Left lung (tissue), 4 donors: ENCODE measurements at regions not wholly inside any gene's neighbourhood (a gene's known extent, or its start where the extent isn't known, plus 50 kb on each side); places are given as distances from the start of the nearest gene placed in this dataset.
"Not testable (repeated sequence)": the region's sequence is repeated elsewhere in the genome, so short reads cannot be mapped to it uniquely, and the experiment has no call there.

Experiments
- ATAC-seq: fragments of 200-7000 bp; cut with Tn5 transposase; one replicate; pipeline ENCODE4 v1.9.1; 2020; ENCODE audit warnings: moderate library complexity
- DNase-seq, 4 donors: peaks; one replicate each; pipeline ENCODE4 v3.0.0-alpha.2; 2013 to 2020
- H3K27ac ChIP-seq, 2 donors: fragments of 200-600 bp; sonication (generic) in 1 of 2; one replicate each; pipeline versions ENCODE4 v1.5.0 to v1.8.0; 2020 to 2021
- H3K27me3 ChIP-seq, 2 donors: fragments of 200-600 bp; sonication (generic) in 1 of 2; one replicate each; pipeline versions ENCODE4 v1.5.0 to v1.8.0; 2020 to 2021
- H3K36me3 ChIP-seq, 2 donors: fragments of 200-600 bp; sonication (generic) in 1 of 2; one replicate each; pipeline versions ENCODE4 v1.5.0 to v1.8.0; 2020 to 2021
- H3K4me1 ChIP-seq, 2 donors: fragments of 200-600 bp; one replicate each; pipeline ENCODE4 v1.8.0; 2021
- H3K4me3 ChIP-seq, 2 donors: fragments of 200-600 bp; sonication (generic) in 1 of 2; one replicate each; pipeline versions ENCODE4 v1.5.0 to v1.8.0; 2020 to 2021; ENCODE audit warnings: mild to moderate bottlenecking in 1 of 2
- H3K9me3 ChIP-seq, 2 donors: fragments of 200-600 bp; sonication (generic) in 1 of 2; one replicate each; pipeline versions ENCODE4 v1.5.0 to v1.8.0; 2020 to 2021
- intact Hi-C, 2 donors: fragments of 100-400 bp; cut with DNase I; formaldehyde crosslinking; loops; one replicate each; pipeline versions ENCODE4 v1.11.2 to v1.14.2; 2022
- TF ChIP-seq, protein P1 (sequence below), 2 donors: fragments of 200-600 bp; sonication (generic) in 1 of 2; IDR thresholded peaks; one replicate each; pipeline versions ENCODE4 v1.5.0 to v1.8.0; 2021; ENCODE audit warnings: antibody characterized with exemption in 2 of 2
- donor health status: DM: no; HTN: yes; CAD: no.
- donor health status: DM: no; HTN: no; CAD: no.

DNA sequence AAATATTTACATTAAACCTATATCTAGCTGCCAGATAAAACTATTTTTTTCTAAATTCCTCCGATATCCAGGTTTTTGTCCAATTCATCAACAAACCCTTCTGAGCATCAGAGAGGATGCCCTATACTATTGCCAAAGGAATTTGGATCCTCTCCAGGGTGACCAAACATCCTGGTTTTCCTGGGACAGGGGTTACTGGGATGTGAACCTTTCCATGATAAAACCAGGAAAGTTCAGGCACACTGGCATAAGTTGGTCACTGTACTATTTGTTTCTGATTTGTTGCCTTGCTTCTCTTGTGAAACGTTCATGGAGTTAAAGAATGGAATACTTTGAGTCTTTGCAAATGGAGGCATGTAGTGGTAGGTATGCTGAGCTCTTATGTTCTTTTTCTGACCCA, 63.5 kb downstream of the TLNRD1 start:
- DNase-seq: no peak
- Histone ChIP-seq H3K4me3 (no peak overlapping the region), H3K4me1 (no peaks in the 10 kb centered on the region), H3K27me3 (no peaks in the 10 kb centered on the region), H3K27ac (no peak overlapping the region), H3K36me3 (no peaks in the 10 kb centered on the region), H3K9me3 (no peaks in the 10 kb centered on the region)
- intact Hi-C loops: no loop called here
- ATAC-seq: no peak
- TF ChIP-seq, protein P1, sequence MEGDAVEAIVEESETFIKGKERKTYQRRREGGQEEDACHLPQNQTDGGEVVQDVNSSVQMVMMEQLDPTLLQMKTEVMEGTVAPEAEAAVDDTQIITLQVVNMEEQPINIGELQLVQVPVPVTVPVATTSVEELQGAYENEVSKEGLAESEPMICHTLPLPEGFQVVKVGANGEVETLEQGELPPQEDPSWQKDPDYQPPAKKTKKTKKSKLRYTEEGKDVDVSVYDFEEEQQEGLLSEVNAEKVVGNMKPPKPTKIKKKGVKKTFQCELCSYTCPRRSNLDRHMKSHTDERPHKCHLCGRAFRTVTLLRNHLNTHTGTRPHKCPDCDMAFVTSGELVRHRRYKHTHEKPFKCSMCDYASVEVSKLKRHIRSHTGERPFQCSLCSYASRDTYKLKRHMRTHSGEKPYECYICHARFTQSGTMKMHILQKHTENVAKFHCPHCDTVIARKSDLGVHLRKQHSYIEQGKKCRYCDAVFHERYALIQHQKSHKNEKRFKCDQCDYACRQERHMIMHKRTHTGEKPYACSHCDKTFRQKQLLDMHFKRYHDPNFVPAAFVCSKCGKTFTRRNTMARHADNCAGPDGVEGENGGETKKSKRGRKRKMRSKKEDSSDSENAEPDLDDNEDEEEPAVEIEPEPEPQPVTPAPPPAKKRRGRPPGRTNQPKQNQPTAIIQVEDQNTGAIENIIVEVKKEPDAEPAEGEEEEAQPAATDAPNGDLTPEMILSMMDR (IDR thresholded peaks at IDR 0.05): no peak

DNA sequence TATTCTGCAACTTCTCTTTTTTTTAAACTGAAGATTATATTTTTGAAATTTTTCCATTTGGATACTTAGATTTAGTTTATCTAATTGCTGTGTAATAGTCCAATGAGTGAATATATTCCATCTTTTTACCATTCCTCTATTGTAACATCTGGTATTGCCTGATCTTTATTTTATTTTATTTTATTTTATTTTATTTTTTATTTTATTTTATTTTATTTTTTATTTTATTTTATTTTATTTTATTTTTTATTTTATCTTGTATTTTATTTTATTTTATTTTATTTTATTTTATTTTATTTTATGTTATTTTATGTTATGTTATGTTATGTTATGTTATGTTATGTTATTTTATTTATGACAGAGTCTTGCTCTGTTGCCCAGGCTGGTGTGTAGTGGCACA, 66.5 kb upstream of the CFAP161 start:
- ATAC-seq, H3K27me3 ChIP-seq, intact Hi-C loops, H3K27ac ChIP-seq, DNase-seq, H3K9me3 ChIP-seq, H3K4me1 ChIP-seq, H3K36me3 ChIP-seq, H3K4me3 ChIP-seq: not testable (repeated sequence)

DNA sequence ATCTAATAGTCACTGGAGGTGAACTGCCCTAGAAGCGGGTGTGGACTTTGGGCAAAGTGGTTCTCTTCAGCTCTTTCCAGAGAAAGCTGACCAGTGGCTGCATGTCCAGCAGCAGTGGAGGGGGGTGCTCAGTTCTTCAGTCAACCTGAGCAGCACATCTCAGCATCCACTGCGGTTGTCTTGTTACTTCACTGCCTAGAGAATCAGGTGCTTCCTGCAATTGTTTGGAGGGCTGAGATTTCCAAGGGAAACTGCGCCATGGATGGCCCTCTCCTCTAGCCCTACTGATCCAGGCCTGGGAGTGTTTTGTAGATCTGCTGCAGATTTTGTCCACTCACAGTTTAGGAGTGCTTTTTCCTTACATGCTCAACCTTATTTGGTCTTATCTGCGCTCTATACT, 65.6 kb upstream of the CFAP161 start:
- Histone ChIP-seq H3K4me1 (no peaks in the 10 kb centered on the region), H3K36me3 (no peaks in the 10 kb centered on the region), H3K27ac (no peak overlapping the region), H3K9me3 (no peaks in the 10 kb centered on the region), H3K27me3 (no peaks in the 10 kb centered on the region), H3K4me3 (no peak overlapping the region)
- TF ChIP-seq, protein P1 (IDR thresholded peaks at IDR 0.05): no peak
- ATAC-seq (no peak), DNase-seq (no peak)
- intact Hi-C loops: no loop called here

DNA sequence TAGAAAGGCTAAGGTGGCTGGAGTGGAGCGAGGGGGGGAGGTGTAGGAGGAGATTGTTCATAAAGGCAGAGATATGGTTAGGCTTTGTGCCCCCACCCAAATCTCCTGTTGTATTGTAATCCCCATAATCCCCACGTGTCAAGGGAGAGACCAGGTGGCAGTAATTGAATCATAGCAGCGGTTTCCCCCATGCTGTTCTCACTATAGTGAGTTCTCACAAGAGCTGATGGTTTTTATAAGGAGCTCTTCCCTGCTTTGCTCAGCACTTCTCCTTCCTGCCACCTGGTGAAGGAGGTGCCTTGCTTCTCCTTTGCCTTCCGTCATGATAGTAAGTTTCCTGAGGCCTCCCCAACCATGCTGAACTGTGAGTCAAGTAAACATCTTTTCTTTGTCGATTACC, 64.7 kb upstream of the CFAP161 start:
- Histone ChIP-seq H3K9me3 (no peaks in the 10 kb centered on the region), H3K27me3 (no peaks in the 10 kb centered on the region), H3K4me3 (no peak overlapping the region), H3K36me3 (no peaks in the 10 kb centered on the region), H3K4me1 (no peaks in the 10 kb centered on the region), H3K27ac (no peak overlapping the region)
- TF ChIP-seq, protein P1 (IDR thresholded peaks at IDR 0.05): no peak
- ATAC-seq (no peak), DNase-seq (no peak)
- intact Hi-C loops: no loop called here

DNA sequence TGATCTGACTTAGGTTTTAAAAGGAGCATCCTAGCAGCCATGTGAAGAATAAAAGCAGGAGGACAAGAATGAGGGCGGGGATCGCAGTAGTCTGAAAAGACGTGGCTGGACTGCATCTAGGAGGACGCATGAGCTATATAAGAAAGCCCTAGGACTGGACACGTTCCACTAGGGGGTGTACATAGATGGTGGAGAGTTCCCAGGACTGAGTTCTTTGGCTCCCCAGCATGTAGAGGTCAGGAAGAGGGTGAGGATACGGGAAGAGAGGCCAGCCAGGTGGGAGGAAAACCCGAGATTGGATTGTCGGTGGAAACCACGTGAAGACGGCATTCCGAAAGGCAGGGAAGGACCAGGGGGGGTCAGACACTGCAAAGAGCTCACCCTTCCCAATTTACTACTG, 64.2 kb upstream of the CFAP161 start:
- intact Hi-C loops: no loop called here
- H3K27me3 ChIP-seq: no peaks in the 10 kb centered on the region
- no peaks in the 10 kb centered on the region for H3K4me1 ChIP-seq
- no peak overlapping the region for H3K27ac ChIP-seq
- no peaks in the 10 kb centered on the region for H3K9me3 ChIP-seq
- TF ChIP-seq, protein P1 (IDR thresholded peaks at IDR 0.05): no peak
- H3K36me3 ChIP-seq: no peaks in the 10 kb centered on the region
- ATAC-seq (no peak), DNase-seq (no peak)
- H3K4me3 ChIP-seq: no peak overlapping the region

DNA sequence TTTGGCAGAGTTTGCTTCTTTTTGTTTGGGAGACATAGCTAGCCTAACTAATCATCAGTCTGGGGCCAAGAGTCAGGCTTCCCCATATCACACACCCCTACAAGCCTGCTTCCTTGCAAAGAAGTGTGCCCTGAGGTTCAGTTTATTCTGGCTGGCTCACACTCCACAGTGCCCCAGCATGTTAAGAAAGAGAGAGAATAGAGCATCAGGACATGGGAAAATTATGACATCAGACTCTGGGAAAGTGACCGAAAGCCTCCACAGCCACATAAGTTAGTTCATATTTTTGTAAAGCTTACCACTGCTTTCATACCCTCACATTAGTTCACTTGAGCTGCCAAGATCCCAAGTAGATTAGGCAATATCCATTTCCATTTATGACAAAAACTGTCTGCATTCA, 63.0 kb upstream of the CFAP161 start:
- ATAC-seq: no peak
- H3K4me1 ChIP-seq: no peaks in the 10 kb centered on the region
- intact Hi-C loops: no loop called here
- DNase-seq: peak in 1 of 4 donors; percentile 28
- H3K9me3 ChIP-seq: no peaks in the 10 kb centered on the region
- no peak overlapping the region for H3K4me3 ChIP-seq
- no peaks in the 10 kb centered on the region for H3K36me3 ChIP-seq
- H3K27ac ChIP-seq: no peak overlapping the region
- TF ChIP-seq, protein P1 (IDR thresholded peaks at IDR 0.05): no peak
- no peaks in the 10 kb centered on the region for H3K27me3 ChIP-seq
